HepG2 (cell line): ENCODE measurements at regions not wholly inside any gene's neighbourhood (a gene's known extent, or its start where the extent isn't known, plus 50 kb on each side); places are given as distances from the start of the nearest gene placed in this dataset.

Experiments
- ATAC-seq: fragments of 200-7000 bp; cut with Tn5 transposase; 3 replicates; pipeline ENCODE4 v1.9.1; 2020; ENCODE audit warnings: mild to moderate bottlenecking, moderate library complexity
- BruUV-seq: library from RNA; stranded (reverse); fragments of 400-500 nt; replicated peaks from 2 replicates; lab custom pipeline; 2021; lab: Mats Ljungman, UMichigan
- CTCF ChIA-PET: fragments of 300-600 bp; formaldehyde crosslinking; extraction: SDS; loops from one replicate; lab custom pipeline; 2021; ENCODE audit warnings: low total read pairs, inconsistent platforms, low intra/inter-chr PET ratio; lab: Yijun Ruan, JAX
- POLR2A ChIA-PET: fragments of 350-600 bp; sonication (Branson Sonifier 250); formaldehyde crosslinking; loops from one replicate; lab custom pipeline; 2020; ENCODE audit warnings: antibody characterized with exemption, inconsistent platforms; lab: Yijun Ruan, JAX
- DNase-seq: peaks from one replicate; pipeline ENCODE4 v3.0.0-alpha.2; 2015; ENCODE audit warnings: low spot score
- FAIRE-seq: peaks from 3 replicates; lab custom pipeline; 2011; peaks lifted over from hg19 to GRCh38; lab: Jason Lieb, UNC
- H2AFZ ChIP-seq: one replicate; pipeline ENCODE4 v1.6.1; 2011; ENCODE audit warnings: low read length, inconsistent platforms
- H3K27ac ChIP-seq: fragments of 300-600 bp; 3 replicates; pipeline ENCODE4 v1.8.0; 2011; ENCODE audit warnings: mixed run types, mild to moderate bottlenecking, mixed read lengths, low read length, inconsistent platforms; ENCODE audit not compliant: insufficient read depth; ENCODE audit errors: extremely low read length
- H3K27me3 ChIP-seq, 2 experiments: fragments of 200-600 bp in 1 of 2; 2 replicates in 1 of 2; 3 replicates in 1 of 2; pipeline versions ENCODE4 v1.6.0 to v1.8.0; 2011; ENCODE audit warnings: low read length in 2 of 2, mild to moderate bottlenecking in 2 of 2, moderate library complexity in 2 of 2, inconsistent platforms in 1 of 2; ENCODE audit not compliant: insufficient read depth in 2 of 2, control insufficient read depth in 1 of 2
- H3K36me3 ChIP-seq, 2 experiments: fragments of 200-600 bp in 1 of 2; replicated peaks in 1 of 2; 2 replicates in 1 of 2; 3 replicates in 1 of 2; pipeline versions ENCODE4 v1.5.1 to v1.8.0; 2011; ENCODE audit warnings: low read length in 2 of 2, inconsistent platforms in 1 of 2; ENCODE audit not compliant: insufficient read depth in 2 of 2, control insufficient read depth in 1 of 2
- H3K4me1 ChIP-seq: 2 replicates; pipeline ENCODE4 v1.5.1; 2012; ENCODE audit warnings: low read length, inconsistent platforms; ENCODE audit not compliant: insufficient read depth
- H3K4me2 ChIP-seq: 2 replicates; pipeline ENCODE4 v1.6.0; 2011; ENCODE audit warnings: low read depth, low read length, inconsistent platforms
- H3K4me3 ChIP-seq, 3 experiments: fragments of 200-600 bp in 1 of 3; sonication (generic), shearing (Covaris generic) in 1 of 3; replicated peaks in 1 of 3; 2 replicates each; pipeline ENCODE4 v1.5.1; 2011 to 2016; ENCODE audit warnings: low read length in 3 of 3, inconsistent platforms in 2 of 3, low read depth in 2 of 3, mild to moderate bottlenecking in 2 of 3, control low read depth in 1 of 3, mixed read lengths in 1 of 3; ENCODE audit not compliant: insufficient read depth in 1 of 3
- H3K79me2 ChIP-seq: one replicate; pipeline ENCODE4 v1.6.1; 2011; ENCODE audit warnings: low read length, inconsistent platforms; ENCODE audit not compliant: insufficient read depth
- H3K9ac ChIP-seq: 2 replicates; pipeline ENCODE4 v1.6.0; 2011; ENCODE audit warnings: mild to moderate bottlenecking, low read depth, low read length, inconsistent platforms; ENCODE audit not compliant: insufficient read depth
- H3K9me3 ChIP-seq: 2 replicates; pipeline ENCODE4 v1.5.1; 2012; ENCODE audit warnings: mild to moderate bottlenecking, low read length
- H4K20me1 ChIP-seq: 2 replicates; pipeline ENCODE4 v1.6.0; 2011; ENCODE audit warnings: inconsistent platforms, mild to moderate bottlenecking, low read length, moderate library complexity; ENCODE audit not compliant: insufficient read depth
- CBX1 ChIP-seq: IDR thresholded peaks from one replicate; pipeline ENCODE4 v1.6.1; 2016; ENCODE audit warnings: antibody characterized with exemption, low read depth
- DPF2 ChIP-seq: sonication (generic); formaldehyde crosslinking; IDR thresholded peaks from 2 replicates; pipeline ENCODE4 v1.4.0; 2020; ENCODE audit warnings: mild to moderate bottlenecking, low read depth, missing genetic modification reagents, borderline replicate concordance
- HNRNPUL1 ChIP-seq: fragments of 200-400 bp; formaldehyde crosslinking; IDR thresholded peaks from 2 replicates; pipeline ENCODE4 v1.6.1; 2017; ENCODE audit warnings: low read depth, mild to moderate bottlenecking, low read length, moderate library complexity
- NPAS2 ChIP-seq: sonication (generic); formaldehyde crosslinking; IDR thresholded peaks from 2 replicates; pipeline ENCODE4 v1.8.0; 2022; ENCODE audit warnings: mild to moderate bottlenecking, missing genetic modification reagents, borderline replicate concordance
- NR1H2 ChIP-seq: sonication (generic); formaldehyde crosslinking; IDR thresholded peaks from 2 replicates; pipeline ENCODE4 v1.8.1; 2022; ENCODE audit warnings: low read depth, missing genetic modification reagents, borderline replicate concordance
- PHF20 ChIP-seq: sonication (generic); formaldehyde crosslinking; IDR thresholded peaks from 2 replicates; pipeline ENCODE4 v1.5.0; 2020; ENCODE audit warnings: mild to moderate bottlenecking, missing genetic modification reagents
- SATB2 ChIP-seq: sonication (generic); formaldehyde crosslinking; IDR thresholded peaks from 2 replicates; pipeline ENCODE4 v1.5.0; 2020; ENCODE audit warnings: missing genetic modification reagents
- SMYD3 ChIP-seq: sonication (generic); formaldehyde crosslinking; IDR thresholded peaks from 2 replicates; pipeline ENCODE4 v1.8.1; 2023; ENCODE audit warnings: mild to moderate bottlenecking, missing genetic modification reagents
- ZBTB7A ChIP-seq: sonication (generic); formaldehyde crosslinking; IDR thresholded peaks from 2 replicates; pipeline ENCODE4 v1.8.0; 2022; ENCODE audit warnings: mild to moderate bottlenecking, missing genetic modification reagents
- ZFP41 ChIP-seq: sonication (generic); formaldehyde crosslinking; IDR thresholded peaks from 2 replicates; pipeline ENCODE4 v1.4.0; 2020; ENCODE audit warnings: mild to moderate bottlenecking, missing genetic modification reagents, borderline replicate concordance
- ZNF205 ChIP-seq: IDR thresholded peaks from 2 replicates; pipeline ENCODE4 v1.6.1; 2018; ENCODE audit warnings: missing biosample characterization, missing genetic modification reagents
- ZNF367 ChIP-seq: sonication (generic); formaldehyde crosslinking; IDR thresholded peaks from 2 replicates; pipeline ENCODE4 v1.4.0; 2020; ENCODE audit warnings: missing genetic modification reagents, borderline replicate concordance
- ZNF512 ChIP-seq: sonication (generic); formaldehyde crosslinking; IDR thresholded peaks from 2 replicates; pipeline ENCODE4 v1.4.0; 2020; ENCODE audit warnings: mild to moderate bottlenecking, missing genetic modification reagents
- ZNF547 ChIP-seq: sonication (generic); formaldehyde crosslinking; IDR thresholded peaks from 2 replicates; pipeline ENCODE4 v1.5.1; 2020; ENCODE audit warnings: mild to moderate bottlenecking, missing genetic modification reagents
- ZNF574 ChIP-seq: sonication (generic); formaldehyde crosslinking; IDR thresholded peaks from 2 replicates; pipeline ENCODE4 v1.4.0; 2020; ENCODE audit warnings: missing genetic modification reagents
- ZNF616 ChIP-seq: sonication (generic); formaldehyde crosslinking; IDR thresholded peaks from 2 replicates; pipeline ENCODE4 v1.5.0; 2020; ENCODE audit warnings: low read depth, mild to moderate bottlenecking, missing genetic modification reagents
- ZNF772 ChIP-seq: sonication (generic); formaldehyde crosslinking; IDR thresholded peaks from 2 replicates; pipeline ENCODE4 v1.5.0; 2020; ENCODE audit warnings: mild to moderate bottlenecking, missing genetic modification reagents
- ZNF878 ChIP-seq: sonication (generic); formaldehyde crosslinking; IDR thresholded peaks from 2 replicates; pipeline ENCODE4 v1.8.1; 2023; ENCODE audit warnings: mild to moderate bottlenecking, missing genetic modification reagents, moderate library complexity
- WGBS: methylation state at CpG from one replicate; pipeline ENCODE4 v1.1.6; 2017; ENCODE audit warnings: low lambda C conversion rate; 5-methylcytosine and 5-hydroxymethylcytosine counted together
- in situ Hi-C: cut with HindIII; loops from 2 replicates; pipeline ENCODE4 v1.10.0; 2017; ENCODE audit warnings: low pct_unique_long_range_greater_than_20kb; ENCODE audit not compliant: extremely low pct_ligation_motif_present
- intact Hi-C: fragments of 100-400 bp; cut with micrococcal nuclease; formaldehyde crosslinking; loops from one replicate; pipeline ENCODE4 v1.10.0; 2022; ENCODE audit not compliant: unreplicated experiment

- no peaks in the 10 kb centered on the region for H4K20me1 ChIP-seq
- no peak for ATAC-seq
- no peak overlapping the region for H3K27ac ChIP-seq
- H3K36me3 ChIP-seq = no peaks in the 10 kb centered on the region
- no peak overlapping the region for H2AFZ ChIP-seq
- TF ChIP-seq ZNF616 (peak; percentile 100), CBX1 (no peak), NPAS2 (no peak), ZNF205 (CRISPR knock-in tag) (no peak)
- CTCF ChIA-PET = no interaction called here
- H3K27me3 ChIP-seq = no peaks in the 10 kb centered on the region
- intact Hi-C loops (no loop called here), in situ Hi-C loops (no loop called here)
- H3K4me2 ChIP-seq = no peak overlapping the region
- no peak overlapping the region for H3K4me3 ChIP-seq
- no TSS peak for BruUV-seq
- FAIRE-seq = no peak
- no peaks in the 10 kb centered on the region for H3K4me1 ChIP-seq
- no peak overlapping the region for H3K9ac ChIP-seq
- H3K79me2 ChIP-seq = no peaks in the 10 kb centered on the region
- H3K9me3 ChIP-seq = peaks cover 68% of the 10 kb centered on the region
- 0% methylated on average over 3 of the region's 3 CpGs for WGBS
- DNase-seq = no peak
- POLR2A ChIA-PET = no interaction called here
Observed at GRCh38 chr5:110824936-110825441, 86.2 kb downstream of the SLC25A46 start.

- Histone ChIP-seq H3K27me3 (no peaks in the 10 kb centered on the region), H3K9me3 (peaks cover 22% of the 10 kb centered on the region), H3K27ac (no peak overlapping the region), H2AFZ (no peak overlapping the region), H3K4me2 (no peak overlapping the region), H3K4me3 (no peak overlapping the region), H3K4me1 (no peaks in the 10 kb centered on the region), H3K9ac (no peak overlapping the region), H4K20me1 (no peaks in the 10 kb centered on the region), H3K36me3 (no peaks in the 10 kb centered on the region), H3K79me2 (no peaks in the 10 kb centered on the region)
- FAIRE-seq (no peak), DNase-seq (no peak), ATAC-seq (no peak)
- ChIA-PET CTCF (no interaction called here), POLR2A (no interaction called here)
- no TSS peak for BruUV-seq
- intact Hi-C loops = no loop called here
- WGBS = 37% methylated on average over 4 of the region's 4 CpGs
- in situ Hi-C loops = no loop called here
- TF ChIP-seq ZNF547 (CRISPR knock-in tag) (no peak), SATB2 (CRISPR knock-in tag) (no peak), ZNF512 (CRISPR knock-in tag) (no peak), ZFP41 (CRISPR knock-in tag) (no peak), ZNF878 (no peak), PHF20 (CRISPR knock-in tag) (no peak), ZNF574 (CRISPR knock-in tag) (no peak), ZNF367 (CRISPR knock-in tag) (no peak), DPF2 (CRISPR knock-in tag) (no peak), ZBTB7A (no peak), SMYD3 (CRISPR knock-in tag) (no peak), ZNF772 (CRISPR knock-in tag) (no peak), NR1H2 (CRISPR knock-in tag) (no peak), HNRNPUL1 (no peak)
Observed at GRCh38 chr5:110832683-110833082, 93.9 kb downstream of the SLC25A46 start.
